WERI-Rb-1 (cell line): ENCODE measurements at regions not wholly inside any gene's neighbourhood (a gene's known extent, or its start where the extent isn't known, plus 50 kb on each side); places are given as distances from the start of the nearest gene placed in this dataset.

Source experiments
- DNase-seq: peaks from one replicate; pipeline ENCODE4 v3.0.0-alpha.2; 2020
- H3K27ac ChIP-seq: fragments of 250-450 bp; sonication (Bioruptor Pico); 2 replicates; pipeline ENCODE4 v1.5.1; 2020; ENCODE audit warnings: mild to moderate bottlenecking, moderate library complexity
- H3K27me3 ChIP-seq: fragments of 250-450 bp; sonication (Bioruptor Pico); 2 replicates; pipeline ENCODE4 v1.5.1; 2021; ENCODE audit warnings: mild to moderate bottlenecking, low read depth, moderate library complexity; ENCODE audit not compliant: insufficient read depth, severe bottlenecking
- H3K36me3 ChIP-seq: fragments of 250-450 bp; sonication (Bioruptor Pico); 2 replicates; pipeline ENCODE4 v1.5.1; 2020; ENCODE audit warnings: mild to moderate bottlenecking, moderate library complexity
- H3K4me3 ChIP-seq: 2 replicates; pipeline ENCODE4 v1.5.1; 2011; ENCODE audit warnings: low read depth, mild to moderate bottlenecking, control low read depth, low read length
- H3K9me3 ChIP-seq: fragments of 250-450 bp; sonication (Bioruptor Pico); 2 replicates; pipeline ENCODE4 v1.5.1; 2021; ENCODE audit warnings: mild to moderate bottlenecking, moderate library complexity; ENCODE audit not compliant: severe bottlenecking
- CTCF ChIP-seq: IDR thresholded peaks from 2 replicates; pipeline ENCODE4 v1.5.1; 2011; ENCODE audit warnings: low read depth, mild to moderate bottlenecking, control low read depth, inconsistent platforms, low read length

GRCh38 chr1:18554597-18554996 is 73.9 kb downstream of the KLHDC7A start:
- H3K27ac ChIP-seq = no peak overlapping the region
- no peak overlapping the region for H3K4me3 ChIP-seq
- TF ChIP-seq CTCF = no peak
- H3K36me3 ChIP-seq = no peaks in the 10 kb centered on the region
- no peak for DNase-seq
- no peaks in the 10 kb centered on the region for H3K9me3 ChIP-seq
- H3K27me3 ChIP-seq = no peaks in the 10 kb centered on the region

- TF ChIP-seq CTCF = no peak
- no peak for DNase-seq
- Histone ChIP-seq H3K9me3 (no peaks in the 10 kb centered on the region), H3K4me3 (no peak overlapping the region), H3K27me3 (no peaks in the 10 kb centered on the region), H3K36me3 (no peaks in the 10 kb centered on the region), H3K27ac (no peak overlapping the region)
Measured at GRCh38 chr1:18555036-18555435, 74.3 kb downstream of the KLHDC7A start.

- H3K27me3 ChIP-seq = no peaks in the 10 kb centered on the region
- DNase-seq = no peak
Measured at GRCh38 chr1:18556364-18556763, 74.3 kb upstream of the PAX7 start.

GRCh38 chr1:18557621-18558465 is 72.8 kb upstream of the PAX7 start:
- Histone ChIP-seq H3K27me3 (no peaks in the 10 kb centered on the region), H3K36me3 (no peaks in the 10 kb centered on the region), H3K4me3 (no peak overlapping the region), H3K9me3 (no peaks in the 10 kb centered on the region), H3K27ac (no peak overlapping the region)
- no peak for TF ChIP-seq CTCF
- DNase-seq = no peak

More at GRCh38 chr1:18556364-18556763, 74.3 kb upstream of the PAX7 start:
- Histone ChIP-seq H3K4me3 (no peak overlapping the region), H3K36me3 (no peaks in the 10 kb centered on the region), H3K9me3 (no peaks in the 10 kb centered on the region), H3K27ac (no peak overlapping the region)
- TF ChIP-seq CTCF = peak; percentile 40; the same call in 1 of the 2 replicates

GRCh38 chr1:18560692-18561091 is 70.0 kb upstream of the PAX7 start:
- H3K4me3 ChIP-seq = no peak overlapping the region
- no peaks in the 10 kb centered on the region for H3K27me3 ChIP-seq
- no peaks in the 10 kb centered on the region for H3K36me3 ChIP-seq
- no peak for DNase-seq
- TF ChIP-seq CTCF = peak; percentile 28; the same call in 1 of the 2 replicates
- H3K9me3 ChIP-seq = no peaks in the 10 kb centered on the region
- no peak overlapping the region for H3K27ac ChIP-seq

- no peak for TF ChIP-seq CTCF
Measured at GRCh38 chr1:18561967-18562366, 68.7 kb upstream of the PAX7 start.

More at GRCh38 chr1:18561967-18562366, 68.7 kb upstream of the PAX7 start:
- H3K36me3 ChIP-seq = no peaks in the 10 kb centered on the region
- no peaks in the 10 kb centered on the region for H3K9me3 ChIP-seq
- no peak overlapping the region for H3K27ac ChIP-seq
- H3K4me3 ChIP-seq = no peak overlapping the region
- no peak for DNase-seq
- H3K27me3 ChIP-seq = no peaks in the 10 kb centered on the region
